ENCODE measurements at regions not wholly inside any gene's neighbourhood (a gene's known extent, or its start where the extent isn't known, plus 50 kb on each side); places are given as distances from the start of the nearest gene placed in this dataset.

DNA sequence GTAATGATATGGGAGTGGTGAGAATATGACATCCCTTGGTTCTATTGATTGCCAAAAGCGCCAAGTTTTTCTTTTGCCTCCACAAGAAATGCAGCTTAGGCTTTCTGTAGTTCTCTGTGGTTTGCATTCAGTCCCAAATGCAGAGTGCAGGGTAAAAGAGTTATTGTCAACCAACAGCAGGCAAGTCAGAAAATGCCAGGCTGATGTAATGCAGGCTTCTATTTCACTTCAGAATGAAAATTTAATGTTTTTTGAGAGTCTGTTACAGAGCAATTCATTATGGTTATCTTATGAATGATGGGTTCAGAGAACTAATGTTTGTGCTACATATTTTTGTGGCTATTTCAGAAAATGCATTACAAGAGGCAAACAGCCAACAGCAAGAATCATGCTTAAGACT is 293.5 kb downstream of the CENPW start:
- TF ChIP-seq TCF3 (IDR thresholded peaks at IDR 0.05; ENCODE audit: borderline replicate concordance, insufficient read depth, low read depth, low read length) = no peak
- no peak for TF ChIP-seq NFYB (IDR thresholded peaks at IDR 0.05; ENCODE audit: insufficient read depth, low read depth, low read length)
- TF ChIP-seq POLR2AphosphoS5 (IDR thresholded peaks at IDR 0.05; ENCODE audit: low read length) = no peak
- TF ChIP-seq CTCF (IDR thresholded peaks at IDR 0.05 in 2 of 3, conservative IDR thresholded peaks at IDR 0.05 in 1 of 3; ENCODE audit: control insufficient read depth in 2 of 3, extremely low read depth in 1 of 3, insufficient read depth in 1 of 3, low read depth in 3 of 3, low read length in 3 of 3) = no peak
- no peak for TF ChIP-seq EZH2 (IDR thresholded peaks at IDR 0.05; ENCODE audit: borderline replicate concordance, control insufficient read depth, low read depth, low read length)
- TF ChIP-seq, protein P1, sequence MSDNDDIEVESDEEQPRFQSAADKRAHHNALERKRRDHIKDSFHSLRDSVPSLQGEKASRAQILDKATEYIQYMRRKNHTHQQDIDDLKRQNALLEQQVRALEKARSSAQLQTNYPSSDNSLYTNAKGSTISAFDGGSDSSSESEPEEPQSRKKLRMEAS (IDR thresholded peaks at IDR 0.05; ENCODE audit: low read depth, low read length) = no peak
- TF ChIP-seq CEBPB (IDR thresholded peaks at IDR 0.05; ENCODE audit: borderline replicate concordance in 1 of 2, low read depth in 2 of 2, low read length in 2 of 2) = no peak
- TF ChIP-seq, protein P2, sequence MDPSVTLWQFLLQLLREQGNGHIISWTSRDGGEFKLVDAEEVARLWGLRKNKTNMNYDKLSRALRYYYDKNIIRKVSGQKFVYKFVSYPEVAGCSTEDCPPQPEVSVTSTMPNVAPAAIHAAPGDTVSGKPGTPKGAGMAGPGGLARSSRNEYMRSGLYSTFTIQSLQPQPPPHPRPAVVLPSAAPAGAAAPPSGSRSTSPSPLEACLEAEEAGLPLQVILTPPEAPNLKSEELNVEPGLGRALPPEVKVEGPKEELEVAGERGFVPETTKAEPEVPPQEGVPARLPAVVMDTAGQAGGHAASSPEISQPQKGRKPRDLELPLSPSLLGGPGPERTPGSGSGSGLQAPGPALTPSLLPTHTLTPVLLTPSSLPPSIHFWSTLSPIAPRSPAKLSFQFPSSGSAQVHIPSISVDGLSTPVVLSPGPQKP (IDR thresholded peaks at IDR 0.05; ENCODE audit: low read depth, low read length) = no peak
- no peak for TF ChIP-seq NRF1 (conservative IDR thresholded peaks at IDR 0.05; ENCODE audit: low read depth, low read length)
- TF ChIP-seq CHD2 (IDR thresholded peaks at IDR 0.05; ENCODE audit: borderline replicate concordance, low read depth, low read length) = no peak
- no peak for TF ChIP-seq ATF3 (IDR thresholded peaks at IDR 0.05; ENCODE audit: borderline replicate concordance, extremely low read depth, low read depth, low read length)
- TF ChIP-seq USF2 (IDR thresholded peaks at IDR 0.05; ENCODE audit: borderline replicate concordance, low read depth, low read length) = no peak
- no peak for TF ChIP-seq ESRRA (IDR thresholded peaks at IDR 0.05; ENCODE audit: low read length)
- no peak for TF ChIP-seq POLR2A (IDR thresholded peaks at IDR 0.05; ENCODE audit: low read depth, low read length)

All from GM12878 (cell line).